ENCODE measurements at regions not wholly inside any gene's neighbourhood (a gene's known extent, or its start where the extent isn't known, plus 50 kb on each side); places are given as distances from the start of the nearest gene placed in this dataset.

DNA sequence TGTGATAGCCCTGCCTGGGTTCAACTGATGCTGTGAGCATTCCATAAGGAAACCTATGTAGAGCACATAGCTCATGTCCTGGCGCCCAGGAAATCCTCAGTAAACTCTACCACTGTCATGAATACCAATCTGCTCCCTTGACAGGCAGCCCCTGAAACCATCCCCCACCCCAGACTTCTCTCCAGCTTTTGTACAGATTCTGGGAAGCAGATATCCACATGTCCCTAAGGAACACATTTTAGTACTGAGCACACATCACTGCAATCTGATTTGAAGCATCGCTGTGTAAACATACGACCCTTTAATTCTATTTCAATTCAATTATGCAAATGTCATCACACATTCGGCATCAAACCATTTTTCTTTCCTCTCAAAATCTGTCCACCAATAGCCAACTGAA, 89.5 kb upstream of the FSTL4 start:
- no peak overlapping the region for H3K9ac ChIP-seq (ENCODE audit: low read depth in 1 of 2, low read length in 2 of 2)
- H3K4me3 ChIP-seq (ENCODE audit: low read length in 2 of 2), result no peak overlapping the region
- H3K27me3 ChIP-seq (ENCODE audit: control insufficient read depth in 2 of 2, insufficient read depth in 2 of 2, low read length in 2 of 2), result no peaks in the 10 kb centered on the region

GRCh38 chr5:133700251-133700650, 87.9 kb upstream of the FSTL4 start:
- Histone ChIP-seq H3K27me3 (ENCODE audit: control insufficient read depth in 2 of 2, insufficient read depth in 2 of 2, low read length in 2 of 2) (no peaks in the 10 kb centered on the region), H3K27ac (ENCODE audit: low read depth in 2 of 2, low read length in 2 of 2) (no peak overlapping the region), H3K4me1 (ENCODE audit: control insufficient read depth in 2 of 2, insufficient read depth in 2 of 2, low read length in 2 of 2) (no peaks in the 10 kb centered on the region), H3K9ac (ENCODE audit: low read depth in 1 of 2, low read length in 2 of 2) (no peak overlapping the region), H3K4me3 (ENCODE audit: low read length in 2 of 2) (no peak overlapping the region), H3K36me3 (ENCODE audit: control insufficient read depth in 2 of 2, insufficient read depth in 2 of 2, low read length in 2 of 2) (no peaks in the 10 kb centered on the region), H3K9me3 (ENCODE audit: control insufficient read depth in 2 of 2, low read length in 2 of 2) (no peaks in the 10 kb centered on the region)

More for the DNA sequence above, 89.5 kb upstream of the FSTL4 start:
- no peak overlapping the region for H3K27ac ChIP-seq (ENCODE audit: low read depth in 2 of 2, low read length in 2 of 2)
- H3K36me3 ChIP-seq (ENCODE audit: control insufficient read depth in 2 of 2, insufficient read depth in 2 of 2, low read length in 2 of 2), result no peaks in the 10 kb centered on the region
- no peaks in the 10 kb centered on the region for H3K4me1 ChIP-seq (ENCODE audit: control insufficient read depth in 2 of 2, insufficient read depth in 2 of 2, low read length in 2 of 2)
- H3K9me3 ChIP-seq (ENCODE audit: control insufficient read depth in 2 of 2, low read length in 2 of 2), result no peaks in the 10 kb centered on the region

DNA sequence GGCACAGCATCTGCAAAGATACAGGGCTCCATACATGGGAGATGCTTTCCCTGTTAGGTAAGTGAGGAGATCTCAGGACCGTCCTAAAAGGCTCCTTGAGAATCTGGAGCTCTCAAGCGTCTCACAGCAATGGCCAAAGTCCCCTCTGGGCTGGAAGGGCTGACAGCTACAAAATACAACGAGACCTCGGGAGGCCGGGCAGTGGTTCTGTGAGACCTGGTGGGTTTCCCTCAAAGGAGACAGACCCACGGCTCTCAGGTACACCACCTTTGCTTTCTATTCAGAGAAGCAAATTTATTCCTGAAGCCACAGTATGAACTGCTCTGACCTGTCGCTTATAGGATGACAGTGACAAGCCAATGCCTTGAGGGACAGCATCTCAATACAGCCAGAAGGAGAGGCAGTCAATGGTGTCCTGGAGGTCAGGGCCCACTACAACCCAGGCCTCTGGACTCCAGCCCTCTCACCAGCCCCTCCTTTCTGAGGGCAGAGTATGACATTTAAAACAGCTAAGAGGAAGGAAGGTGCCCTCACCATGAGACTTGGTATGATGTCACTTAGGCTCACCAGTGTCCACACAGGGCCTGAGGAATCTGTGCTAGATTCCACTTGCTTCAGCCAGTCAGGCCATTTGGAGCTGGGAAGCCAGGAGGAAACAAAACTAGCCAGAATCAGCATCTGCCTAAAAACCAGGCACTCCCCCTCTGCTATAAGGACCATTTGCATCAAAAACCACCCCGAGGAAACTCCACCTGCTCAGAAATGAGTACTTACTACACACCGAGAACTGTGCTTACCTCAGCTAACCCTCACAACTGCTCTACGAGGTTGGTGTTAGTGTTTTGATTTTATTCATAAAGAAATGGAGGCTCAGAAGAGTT, 86.5 kb upstream of the FSTL4 start:
- Histone ChIP-seq H3K27me3 (ENCODE audit: control insufficient read depth in 2 of 2, insufficient read depth in 2 of 2, low read length in 2 of 2) (no peaks in the 10 kb centered on the region), H3K27ac (ENCODE audit: low read depth in 2 of 2, low read length in 2 of 2) (no peak overlapping the region), H3K36me3 (ENCODE audit: control insufficient read depth in 2 of 2, insufficient read depth in 2 of 2, low read length in 2 of 2) (no peaks in the 10 kb centered on the region), H3K4me1 (ENCODE audit: control insufficient read depth in 2 of 2, insufficient read depth in 2 of 2, low read length in 2 of 2) (no peaks in the 10 kb centered on the region), H3K4me3 (ENCODE audit: low read length in 2 of 2) (no peak overlapping the region), H3K9me3 (ENCODE audit: control insufficient read depth in 2 of 2, low read length in 2 of 2) (no peaks in the 10 kb centered on the region), H3K9ac (ENCODE audit: low read depth in 1 of 2, low read length in 2 of 2) (no peak overlapping the region)

DNA sequence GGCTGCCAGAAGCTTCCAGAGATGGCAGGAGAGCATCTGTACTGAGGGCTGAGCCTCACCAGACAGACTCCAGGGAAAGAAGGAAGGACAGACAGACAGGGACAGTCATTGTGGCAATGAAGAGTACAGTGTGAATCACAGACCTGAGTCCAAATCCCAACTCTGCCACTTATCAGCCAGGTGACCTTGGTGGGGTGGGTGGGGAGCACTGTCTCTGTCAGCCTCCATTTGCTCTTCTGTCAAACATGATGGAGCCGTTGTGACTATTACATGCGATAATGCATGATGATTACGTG, 85.9 kb upstream of the FSTL4 start:
- H3K36me3 ChIP-seq (ENCODE audit: control insufficient read depth in 2 of 2, insufficient read depth in 2 of 2, low read length in 2 of 2), result no peaks in the 10 kb centered on the region
- H3K27ac ChIP-seq (ENCODE audit: low read depth in 2 of 2, low read length in 2 of 2), result no peak overlapping the region
- no peaks in the 10 kb centered on the region for H3K27me3 ChIP-seq (ENCODE audit: control insufficient read depth in 2 of 2, insufficient read depth in 2 of 2, low read length in 2 of 2)
- no peaks in the 10 kb centered on the region for H3K9me3 ChIP-seq (ENCODE audit: control insufficient read depth in 2 of 2, low read length in 2 of 2)
- no peak overlapping the region for H3K4me3 ChIP-seq (ENCODE audit: low read length in 2 of 2)
- no peaks in the 10 kb centered on the region for H3K4me1 ChIP-seq (ENCODE audit: control insufficient read depth in 2 of 2, insufficient read depth in 2 of 2, low read length in 2 of 2)
- no peak overlapping the region for H3K9ac ChIP-seq (ENCODE audit: low read depth in 1 of 2, low read length in 2 of 2)

- Histone ChIP-seq H3K4me1 (ENCODE audit: control insufficient read depth in 2 of 2, insufficient read depth in 2 of 2, low read length in 2 of 2) (no peaks in the 10 kb centered on the region), H3K4me3 (ENCODE audit: low read length in 2 of 2) (no peak overlapping the region), H3K9me3 (ENCODE audit: control insufficient read depth in 2 of 2, low read length in 2 of 2) (no peaks in the 10 kb centered on the region), H3K27me3 (ENCODE audit: control insufficient read depth in 2 of 2, insufficient read depth in 2 of 2, low read length in 2 of 2) (no peaks in the 10 kb centered on the region), H3K9ac (ENCODE audit: low read depth in 1 of 2, low read length in 2 of 2) (no peak overlapping the region), H3K27ac (ENCODE audit: low read depth in 2 of 2, low read length in 2 of 2) (no peak overlapping the region), H3K36me3 (ENCODE audit: control insufficient read depth in 2 of 2, insufficient read depth in 2 of 2, low read length in 2 of 2) (no peaks in the 10 kb centered on the region)
These were observed 85.4 kb upstream of the FSTL4 start for GRCh38 chr5:133697536-133698258.

DNA sequence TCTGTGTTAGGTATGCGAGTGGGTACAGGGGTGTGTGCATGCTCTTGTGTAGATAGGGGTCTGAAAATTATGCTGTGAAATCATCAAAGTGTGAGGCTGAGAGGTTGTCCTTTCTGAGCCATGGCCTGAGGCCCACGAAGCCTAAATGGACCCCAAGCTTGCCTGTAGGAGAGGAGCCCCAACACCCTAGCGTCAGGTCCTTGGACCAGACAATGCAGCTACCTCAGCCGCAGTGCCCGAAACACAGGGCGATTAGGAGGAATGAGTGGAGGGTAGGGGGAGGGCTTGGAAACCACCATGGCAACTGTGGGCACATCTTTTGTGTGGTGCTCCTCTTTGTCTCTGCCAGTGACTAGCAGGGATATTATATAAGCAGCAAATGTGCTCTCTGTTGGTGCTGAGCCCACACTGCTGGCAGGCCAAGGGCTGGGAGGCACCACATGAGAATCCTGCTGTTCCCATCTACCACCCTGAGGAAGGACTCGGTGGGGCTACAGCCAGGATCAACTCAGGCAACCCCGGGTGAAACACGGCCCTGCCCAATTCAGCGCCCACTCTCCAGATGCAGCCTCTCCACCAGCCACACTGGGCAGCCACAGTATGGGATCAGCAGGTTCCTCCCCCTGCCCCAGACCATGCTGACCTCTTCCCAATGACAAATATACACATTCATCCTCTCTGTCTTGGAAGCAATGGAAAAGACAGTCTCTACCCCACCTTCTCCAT, 84.6 kb upstream of the FSTL4 start:
- peaks cover 0 to 3% of the 10 kb centered on the region in 2 donors for H3K27me3 ChIP-seq (ENCODE audit: control insufficient read depth in 2 of 2, insufficient read depth in 2 of 2, low read length in 2 of 2)
- no peak overlapping the region for H3K9ac ChIP-seq (ENCODE audit: low read depth in 1 of 2, low read length in 2 of 2)
- no peak overlapping the region for H3K27ac ChIP-seq (ENCODE audit: low read depth in 2 of 2, low read length in 2 of 2)

DNA sequence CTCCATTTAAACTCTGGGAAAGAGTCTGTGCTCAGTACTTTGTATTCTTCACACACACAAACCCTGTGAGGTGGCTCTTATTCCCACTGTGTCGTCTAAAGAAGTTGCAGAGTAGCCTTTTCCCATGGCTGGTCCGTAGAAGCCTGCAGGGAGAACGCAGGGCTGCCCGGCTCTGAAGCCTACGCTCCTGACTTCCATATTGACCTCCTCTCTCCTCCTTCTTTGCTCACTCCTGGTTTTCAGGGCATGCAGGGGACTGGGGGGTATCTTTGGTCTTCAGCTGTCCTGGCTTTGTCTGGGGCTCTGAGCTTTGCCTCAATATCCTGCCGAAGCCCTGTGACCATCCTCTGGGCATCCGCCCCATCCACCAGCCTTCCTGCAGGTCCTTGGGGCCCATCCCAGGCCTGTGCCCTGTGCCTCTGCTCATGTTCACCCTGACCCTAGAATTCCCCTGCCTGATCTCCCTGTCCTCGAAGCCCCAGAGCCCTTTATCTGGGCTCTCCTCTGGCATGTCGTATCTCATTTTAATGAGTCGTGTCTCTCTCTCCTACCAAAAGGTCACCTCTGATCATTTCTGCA, 83.8 kb upstream of the FSTL4 start:
- H3K36me3 ChIP-seq (ENCODE audit: control insufficient read depth in 2 of 2, insufficient read depth in 2 of 2, low read length in 2 of 2), result no peaks in the 10 kb centered on the region
- no peaks in the 10 kb centered on the region for H3K4me1 ChIP-seq (ENCODE audit: control insufficient read depth in 2 of 2, insufficient read depth in 2 of 2, low read length in 2 of 2)
- H3K9ac ChIP-seq (ENCODE audit: low read depth in 1 of 2, low read length in 2 of 2), result no peak overlapping the region
- H3K9me3 ChIP-seq (ENCODE audit: control insufficient read depth in 2 of 2, low read length in 2 of 2), result no peaks in the 10 kb centered on the region
- peaks cover 0 to 3% of the 10 kb centered on the region in 2 donors for H3K27me3 ChIP-seq (ENCODE audit: control insufficient read depth in 2 of 2, insufficient read depth in 2 of 2, low read length in 2 of 2)
- no peak overlapping the region for H3K4me3 ChIP-seq (ENCODE audit: low read length in 2 of 2)
- no peak overlapping the region for H3K27ac ChIP-seq (ENCODE audit: low read depth in 2 of 2, low read length in 2 of 2)

More for the DNA sequence above, 84.6 kb upstream of the FSTL4 start:
- Histone ChIP-seq H3K4me3 (ENCODE audit: low read length in 2 of 2) (no peak overlapping the region), H3K9me3 (ENCODE audit: control insufficient read depth in 2 of 2, low read length in 2 of 2) (no peaks in the 10 kb centered on the region), H3K4me1 (ENCODE audit: control insufficient read depth in 2 of 2, insufficient read depth in 2 of 2, low read length in 2 of 2) (no peaks in the 10 kb centered on the region), H3K36me3 (ENCODE audit: control insufficient read depth in 2 of 2, insufficient read depth in 2 of 2, low read length in 2 of 2) (no peaks in the 10 kb centered on the region)

GRCh38 chr5:133694181-133694831, 82.0 kb upstream of the FSTL4 start:
- H3K4me1 ChIP-seq (ENCODE audit: control insufficient read depth in 2 of 2, insufficient read depth in 2 of 2, low read length in 2 of 2), result no peaks in the 10 kb centered on the region
- no peak overlapping the region for H3K27ac ChIP-seq (ENCODE audit: low read depth in 2 of 2, low read length in 2 of 2)
- H3K4me3 ChIP-seq (ENCODE audit: low read length in 2 of 2), result no peak overlapping the region
- no peaks in the 10 kb centered on the region for H3K9me3 ChIP-seq (ENCODE audit: control insufficient read depth in 2 of 2, low read length in 2 of 2)
- H3K36me3 ChIP-seq (ENCODE audit: control insufficient read depth in 2 of 2, insufficient read depth in 2 of 2, low read length in 2 of 2), result no peaks in the 10 kb centered on the region
- peaks cover 0 to 3% of the 10 kb centered on the region in 2 donors for H3K27me3 ChIP-seq (ENCODE audit: control insufficient read depth in 2 of 2, insufficient read depth in 2 of 2, low read length in 2 of 2)
- no peak overlapping the region for H3K9ac ChIP-seq (ENCODE audit: low read depth in 1 of 2, low read length in 2 of 2)

DNA sequence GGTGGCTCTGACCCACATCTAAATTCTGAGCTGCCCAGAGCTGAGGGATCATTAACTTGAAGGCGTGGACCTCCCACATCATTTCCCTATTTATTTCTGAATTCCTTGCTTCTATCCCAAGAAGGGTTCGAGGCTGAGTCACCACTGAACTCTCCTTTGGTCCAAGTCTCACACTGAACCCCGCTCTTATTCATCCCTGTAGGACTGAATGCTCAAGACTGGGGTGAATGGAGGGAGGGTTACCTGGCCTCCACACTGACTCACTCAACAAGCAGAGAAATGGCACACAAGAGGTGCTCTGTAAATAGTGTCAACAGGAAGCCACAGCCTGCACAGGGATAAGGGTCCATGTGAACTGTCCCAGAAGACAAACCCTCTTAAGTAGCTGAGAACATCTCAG, 79.1 kb upstream of the FSTL4 start:
- no peaks in the 10 kb centered on the region for H3K36me3 ChIP-seq (ENCODE audit: control insufficient read depth in 2 of 2, insufficient read depth in 2 of 2, low read length in 2 of 2)
- no peaks in the 10 kb centered on the region for H3K9me3 ChIP-seq (ENCODE audit: control insufficient read depth in 2 of 2, low read length in 2 of 2)
- no peak overlapping the region for H3K4me3 ChIP-seq (ENCODE audit: low read length in 2 of 2)
- H3K4me1 ChIP-seq (ENCODE audit: control insufficient read depth in 2 of 2, insufficient read depth in 2 of 2, low read length in 2 of 2), result no peaks in the 10 kb centered on the region
- no peak overlapping the region for H3K9ac ChIP-seq (ENCODE audit: low read depth in 1 of 2, low read length in 2 of 2)
- H3K27ac ChIP-seq (ENCODE audit: low read depth in 2 of 2, low read length in 2 of 2), result no peak overlapping the region
- peaks cover 0 to 3% of the 10 kb centered on the region in 2 donors for H3K27me3 ChIP-seq (ENCODE audit: control insufficient read depth in 2 of 2, insufficient read depth in 2 of 2, low read length in 2 of 2)

All from mucosa of rectum (tissue), 2 donors.